Stimulated activated naive CD4-positive, alpha-beta T cell (primary cell): ENCODE measurements at regions not wholly inside any gene's neighbourhood (a gene's known extent, or its start where the extent isn't known, plus 50 kb on each side); places are given as distances from the start of the nearest gene placed in this dataset.
"Not testable (repeated sequence)": the region's sequence is repeated elsewhere in the genome, so short reads cannot be mapped to it uniquely, and the experiment has no call there.

Experiments
- DNase-seq, 6 experiments: peaks; one replicate each; lab custom pipeline; 2025; lab: John Stamatoyannopoulos, UW

GRCh38 chr18:30625961-30626360, 416.6 kb downstream of the DSC3 start:
- no peak for DNase-seq

GRCh38 chr18:30623401-30624065, 419.0 kb downstream of the DSC3 start:
- DNase-seq, result no peak

GRCh38 chr18:30622635-30623034, 419.9 kb downstream of the DSC3 start:
- DNase-seq, result no peak

- no peak for DNase-seq
Observed at GRCh38 chr18:30622104-30622503, 420.4 kb downstream of the DSC3 start.

- DNase-seq, result no peak
Observed at GRCh38 chr18:30618567-30618966, 424.0 kb downstream of the DSC3 start.

GRCh38 chr18:30616414-30616813, 426.1 kb downstream of the DSC3 start:
- no peak for DNase-seq

GRCh38 chr18:30613467-30613801, 429.1 kb downstream of the DSC3 start:
- DNase-seq, result no peak

GRCh38 chr18:30601541-30601940, 441.0 kb downstream of the DSC3 start:
- no peak for DNase-seq

GRCh38 chr18:30597202-30597601, 445.3 kb downstream of the DSC3 start:
- no peak for DNase-seq

- DNase-seq, result no peak
Observed at GRCh38 chr18:30596635-30597034, 445.9 kb downstream of the DSC3 start.

- no peak for DNase-seq
Observed at GRCh38 chr18:30595942-30596341, 446.6 kb downstream of the DSC3 start.

- not testable (repeated sequence) for DNase-seq
Observed at GRCh38 chr18:30594911-30595310, 447.6 kb downstream of the DSC3 start.

GRCh38 chr18:30591462-30591861, 451.1 kb downstream of the DSC3 start:
- DNase-seq, result no peak

GRCh38 chr18:30588673-30589164, 453.8 kb downstream of the DSC3 start:
- DNase-seq, result no peak

GRCh38 chr18:30583768-30584167, 458.8 kb downstream of the DSC3 start:
- DNase-seq, result no peak

GRCh38 chr18:30582078-30582477, 460.5 kb downstream of the DSC3 start:
- DNase-seq, result no peak

- DNase-seq, result no peak
Observed at GRCh38 chr18:30578707-30579106, 463.8 kb downstream of the DSC3 start.

GRCh38 chr18:30572214-30572613, 470.3 kb downstream of the DSC3 start:
- no peak for DNase-seq

- no peak for DNase-seq
Observed at GRCh38 chr18:30568333-30568732, 474.2 kb downstream of the DSC3 start.

- DNase-seq, result no peak
Observed at GRCh38 chr18:30566877-30567276, 475.7 kb downstream of the DSC3 start.

GRCh38 chr18:30562231-30562630, 480.3 kb downstream of the DSC3 start:
- no peak for DNase-seq

- no peak for DNase-seq
Observed at GRCh38 chr18:30556112-30556511, 486.4 kb downstream of the DSC3 start.

- no peak for DNase-seq
Observed at GRCh38 chr18:30545393-30545792, 497.1 kb downstream of the DSC3 start.

- no peak for DNase-seq
Observed at GRCh38 chr18:30544141-30544540, 498.4 kb downstream of the DSC3 start.
